CD4-positive, alpha-beta T cell treated with Interleukin-6 for 4 hours (primary cell): ENCODE measurements at regions not wholly inside any gene's neighbourhood (a gene's known extent, or its start where the extent isn't known, plus 50 kb on each side); places are given as distances from the start of the nearest gene placed in this dataset.
"Not testable (repeated sequence)": the region's sequence is repeated elsewhere in the genome, so short reads cannot be mapped to it uniquely, and the experiment has no call there.

ENCODE experiments used
- DNase-seq: peaks from one replicate; pipeline ENCODE4 v3.0.0-alpha.2; 2020; ENCODE audit warnings: mixed read lengths

DNA sequence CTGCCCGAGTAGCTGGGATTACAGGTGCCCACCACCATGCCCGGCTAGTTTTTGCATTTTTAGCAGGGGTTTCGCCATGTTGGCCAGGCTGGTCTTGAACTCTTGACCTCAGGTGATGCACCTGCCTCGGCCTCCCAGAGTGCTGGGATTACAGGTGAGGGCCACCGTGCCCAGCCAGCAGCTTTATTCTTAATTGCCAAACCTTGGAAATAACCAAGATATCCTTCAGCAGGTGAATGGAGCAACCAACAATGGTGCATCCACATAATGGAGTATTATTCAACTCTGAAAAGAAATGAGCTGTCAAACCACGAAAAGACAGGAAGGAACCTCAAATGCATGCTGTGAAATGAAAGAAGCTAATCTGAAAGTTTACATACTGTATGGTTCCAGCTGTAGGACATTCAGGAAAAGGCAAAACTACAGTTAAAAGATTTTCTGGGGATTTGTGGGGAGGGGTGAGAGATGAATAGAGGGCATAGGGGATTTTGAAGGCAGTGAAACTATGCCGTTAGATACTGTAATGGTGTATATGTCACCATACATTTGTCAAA, 118.8 kb upstream of the CCND2 start:
- DNase-seq = no peak

DNA sequence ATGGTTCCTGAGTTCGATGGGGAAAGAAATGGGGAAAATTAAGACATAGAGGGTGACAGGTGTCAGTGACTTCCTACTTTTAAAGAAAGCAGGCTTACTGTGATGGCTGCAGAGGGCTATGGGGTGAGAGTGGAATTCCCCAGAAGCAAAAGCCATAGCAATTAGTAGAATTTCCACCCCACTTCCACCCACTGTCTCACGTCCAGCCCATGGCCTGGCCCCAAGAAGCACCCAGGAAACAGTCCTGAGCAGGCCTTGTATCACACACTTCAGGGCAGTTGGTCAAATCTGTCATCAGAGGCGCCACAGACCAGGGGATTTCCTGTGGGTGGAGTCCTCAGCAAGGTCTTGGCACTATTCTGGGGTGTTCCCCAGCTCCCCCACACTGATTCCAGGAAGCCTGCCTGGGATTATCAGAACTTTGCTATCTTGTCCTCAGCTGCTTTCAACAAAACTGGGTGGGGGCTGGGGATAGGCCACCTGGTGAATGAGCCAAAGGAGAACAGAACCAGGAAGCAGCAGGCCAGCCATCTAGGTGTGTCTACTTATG, 120.1 kb upstream of the CCND2 start:
- DNase-seq = peak; percentile 19

DNA sequence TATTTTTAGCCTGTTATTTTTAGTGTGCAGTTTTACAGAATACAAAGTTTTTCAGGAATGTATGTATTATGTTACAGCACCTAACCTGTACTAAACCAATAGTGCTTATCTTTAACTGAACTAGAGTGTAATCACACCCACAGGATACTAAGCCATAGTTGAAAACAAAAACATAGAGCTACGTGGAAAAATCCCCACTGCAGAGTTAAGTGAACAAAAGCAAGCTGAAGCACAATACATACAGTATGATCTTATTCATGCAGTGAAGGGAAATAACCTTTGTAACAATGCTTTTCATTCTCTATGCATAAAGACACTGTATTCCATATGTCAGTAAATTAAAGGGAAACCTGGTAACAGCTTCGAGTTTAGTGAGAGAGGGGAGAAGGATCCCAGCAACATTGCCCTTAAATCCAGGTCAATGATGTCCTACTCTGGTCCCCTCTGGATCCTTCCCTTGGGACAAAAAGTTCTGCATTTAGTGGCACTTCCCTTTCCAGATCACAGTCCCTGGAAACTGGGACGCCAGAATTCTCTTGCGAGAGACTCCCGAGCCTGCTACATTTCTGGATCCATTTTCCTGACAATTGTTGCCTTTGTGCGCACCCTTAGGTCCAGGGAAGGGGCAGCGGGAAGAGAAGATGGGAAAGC, 121.3 kb upstream of the CCND2 start:
- DNase-seq = no peak

DNA sequence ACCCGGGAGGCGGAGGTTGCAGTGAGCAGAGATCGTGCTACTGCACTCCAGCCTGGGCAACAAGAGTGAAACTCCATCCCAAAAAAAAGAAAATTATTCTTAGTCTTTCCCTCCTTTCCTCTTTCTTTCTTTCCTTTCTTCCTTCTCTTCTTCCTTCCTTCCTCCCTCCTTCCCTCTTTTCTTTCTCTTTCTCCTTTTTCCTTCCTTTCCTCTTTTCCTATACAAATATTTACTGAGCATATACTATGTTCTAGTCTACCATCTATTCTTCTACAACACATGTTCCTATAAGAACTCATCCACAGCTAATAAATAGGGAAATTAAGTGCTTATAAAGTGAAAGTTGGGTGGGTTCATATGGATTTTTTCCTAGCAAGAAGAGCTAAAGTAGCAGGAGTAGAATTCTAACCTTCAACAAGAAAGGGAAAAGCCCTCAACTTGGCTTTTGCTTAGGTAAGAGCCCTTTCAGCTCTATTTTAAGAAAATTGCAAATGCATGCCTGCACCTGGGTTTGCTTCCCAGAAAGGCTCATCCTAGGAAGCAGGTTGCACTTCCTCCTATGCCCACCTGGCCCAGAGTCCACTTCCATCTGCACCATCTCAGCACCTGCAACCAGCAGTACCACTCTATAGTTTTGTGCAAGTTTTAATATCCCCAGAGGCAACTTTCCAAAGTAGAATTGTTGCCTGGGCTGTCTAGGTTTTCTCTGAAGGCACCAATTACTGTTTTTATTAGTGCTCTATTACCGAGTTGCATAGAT, 122.0 kb upstream of the CCND2 start:
- DNase-seq = no peak

DNA sequence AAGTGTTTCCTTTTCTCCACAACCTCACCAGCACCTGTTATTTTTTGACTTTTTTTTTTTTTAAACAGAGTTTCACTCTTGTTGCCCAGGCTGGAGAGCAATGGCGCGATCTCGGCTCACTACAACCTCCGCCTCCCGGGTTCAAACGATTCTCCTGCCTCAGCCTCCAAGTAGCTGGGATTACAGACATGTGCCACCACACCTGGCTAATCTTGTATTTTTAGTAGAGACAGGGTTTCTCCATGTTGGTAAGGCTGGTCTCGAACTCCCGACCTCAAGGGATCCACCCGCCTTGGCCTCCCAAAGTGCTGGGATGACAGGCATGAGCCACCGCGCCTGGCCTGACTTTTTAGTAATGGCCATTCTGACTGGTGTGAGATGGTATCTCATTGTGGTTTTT, 123.2 kb upstream of the CCND2 start:
- DNase-seq = not testable (repeated sequence)

DNA sequence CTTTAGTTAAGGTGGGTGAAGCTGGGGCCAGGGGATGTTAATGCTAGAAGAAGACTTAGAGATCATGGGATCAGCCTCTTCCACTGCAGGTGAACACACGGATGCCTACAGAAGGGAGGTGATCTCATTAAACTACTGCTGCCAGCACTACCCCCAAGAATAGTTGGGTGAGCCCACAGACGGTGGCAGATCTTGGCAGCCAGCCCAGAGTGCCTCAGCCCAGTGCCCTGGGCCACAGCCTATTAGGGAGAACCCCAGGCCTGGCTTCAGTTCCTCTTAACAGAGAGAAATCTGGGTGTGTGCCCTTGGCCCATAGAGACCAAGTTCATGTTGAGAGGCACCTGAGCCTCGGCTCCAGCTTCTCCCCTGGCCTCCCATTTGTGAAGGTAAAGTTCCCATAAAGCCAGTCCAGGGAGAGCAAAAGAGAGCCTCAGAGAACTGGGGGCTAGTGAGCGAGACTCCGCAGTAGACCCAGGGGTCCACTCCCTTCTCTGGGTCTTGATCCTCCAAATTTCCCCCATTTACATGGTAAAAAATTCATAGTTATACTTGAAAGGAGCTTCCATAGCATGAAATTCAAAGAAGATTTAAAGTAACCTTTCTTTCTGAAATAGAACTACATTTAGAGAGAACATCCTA, 125.0 kb upstream of the CCND2 start:
- DNase-seq = peak; percentile 64

DNA sequence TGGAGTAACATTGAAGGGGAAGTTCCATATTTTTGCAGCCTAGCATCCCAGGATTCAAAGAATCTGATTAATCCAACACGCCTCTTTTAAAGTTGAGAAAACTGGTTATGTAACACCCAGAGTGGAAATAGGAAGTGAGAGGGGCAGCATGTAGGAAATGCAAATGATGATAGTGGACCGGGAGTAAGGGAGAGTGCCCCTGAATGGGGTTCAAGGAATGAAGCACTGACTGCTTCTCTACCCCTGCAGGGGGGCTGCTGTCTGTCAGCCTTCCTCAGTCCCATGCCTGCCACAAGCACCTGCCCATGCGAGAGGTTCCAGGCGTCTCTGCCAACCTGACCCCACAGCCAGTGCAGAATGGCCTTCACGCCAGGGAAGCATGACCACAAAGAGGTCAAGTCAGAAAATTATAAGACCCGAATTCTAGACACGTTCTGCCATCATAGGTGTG, 126.5 kb upstream of the CCND2 start:
- DNase-seq = no peak

DNA sequence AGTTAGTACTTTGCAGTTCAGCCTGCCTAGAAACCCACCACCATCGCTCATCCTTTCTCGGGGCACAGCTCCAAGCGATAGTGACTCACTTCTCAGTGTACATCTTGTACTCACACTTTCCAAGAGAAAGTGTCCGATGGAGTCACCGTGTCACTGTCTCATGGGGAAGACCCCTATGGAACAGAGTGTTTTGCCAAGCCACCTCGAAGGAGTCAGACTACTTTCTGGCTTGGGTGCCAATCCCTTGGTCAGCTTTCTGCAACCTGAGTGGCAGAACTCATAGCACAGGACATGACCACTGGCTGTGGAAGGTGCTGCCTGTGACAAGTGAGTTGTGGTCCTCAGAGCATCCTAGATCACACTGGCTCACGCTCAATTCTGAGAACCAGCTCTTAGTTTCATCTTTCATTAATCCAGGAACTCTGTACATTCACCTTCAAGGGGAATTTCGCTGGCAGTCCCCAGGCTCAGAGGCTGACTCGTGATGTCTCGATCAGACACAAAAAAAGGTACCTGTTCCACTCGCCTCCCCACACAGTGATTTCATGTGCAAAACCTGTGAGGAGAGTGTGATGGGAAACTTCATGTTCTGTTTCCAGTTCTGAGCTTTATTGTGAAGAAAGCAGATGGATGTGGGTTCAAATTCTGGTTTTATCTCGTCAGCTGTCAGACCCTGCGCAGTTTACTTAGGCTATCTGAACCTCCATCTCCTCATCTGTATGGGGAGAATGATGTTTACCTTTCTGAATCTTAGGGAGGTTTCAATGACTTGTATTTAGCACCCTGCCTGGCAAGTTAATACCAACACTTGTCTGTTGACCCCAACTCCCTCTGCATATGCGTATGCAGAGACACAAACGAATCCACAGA, 127.3 kb upstream of the CCND2 start:
- no peak for DNase-seq

DNA sequence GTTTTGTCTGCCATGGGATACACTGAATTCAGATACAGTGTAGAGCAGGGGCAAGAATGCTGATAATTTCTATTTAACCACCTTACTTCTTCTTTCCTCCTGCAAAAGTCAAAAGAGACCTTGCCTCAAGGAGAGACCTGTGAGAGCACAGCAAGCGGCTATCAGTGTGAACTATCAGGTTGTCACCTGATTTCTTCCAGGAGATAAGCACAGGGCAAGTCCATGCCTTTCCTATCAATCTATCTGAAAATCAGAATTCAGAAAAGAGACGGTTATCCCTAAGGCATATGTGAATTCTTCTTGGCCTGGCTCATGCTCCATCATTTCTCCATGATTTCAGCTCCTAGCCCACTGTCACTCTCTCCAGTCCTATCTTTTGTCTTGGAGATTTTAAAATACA, 128.9 kb upstream of the CCND2 start:
- no peak for DNase-seq

DNA sequence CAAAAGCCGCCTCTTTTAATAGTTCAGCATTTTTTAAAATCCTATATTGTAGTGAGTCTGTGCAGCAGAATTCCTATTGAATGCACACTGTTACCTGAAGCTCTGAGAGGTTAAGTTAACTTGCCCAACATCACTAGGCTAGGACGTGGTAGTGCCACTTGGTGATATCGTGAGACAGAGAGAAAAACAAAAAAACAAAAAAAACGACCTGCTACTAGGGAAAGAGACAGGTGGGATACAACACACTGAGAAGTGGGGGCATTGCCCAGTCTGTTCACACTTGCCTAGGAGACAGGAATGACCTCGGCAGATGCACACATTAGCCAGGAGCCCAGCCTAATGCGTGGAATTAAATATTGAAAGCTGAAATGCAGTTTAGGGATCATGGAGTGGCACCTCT, 129.7 kb upstream of the CCND2 start:
- DNase-seq = peak; percentile 49

DNA sequence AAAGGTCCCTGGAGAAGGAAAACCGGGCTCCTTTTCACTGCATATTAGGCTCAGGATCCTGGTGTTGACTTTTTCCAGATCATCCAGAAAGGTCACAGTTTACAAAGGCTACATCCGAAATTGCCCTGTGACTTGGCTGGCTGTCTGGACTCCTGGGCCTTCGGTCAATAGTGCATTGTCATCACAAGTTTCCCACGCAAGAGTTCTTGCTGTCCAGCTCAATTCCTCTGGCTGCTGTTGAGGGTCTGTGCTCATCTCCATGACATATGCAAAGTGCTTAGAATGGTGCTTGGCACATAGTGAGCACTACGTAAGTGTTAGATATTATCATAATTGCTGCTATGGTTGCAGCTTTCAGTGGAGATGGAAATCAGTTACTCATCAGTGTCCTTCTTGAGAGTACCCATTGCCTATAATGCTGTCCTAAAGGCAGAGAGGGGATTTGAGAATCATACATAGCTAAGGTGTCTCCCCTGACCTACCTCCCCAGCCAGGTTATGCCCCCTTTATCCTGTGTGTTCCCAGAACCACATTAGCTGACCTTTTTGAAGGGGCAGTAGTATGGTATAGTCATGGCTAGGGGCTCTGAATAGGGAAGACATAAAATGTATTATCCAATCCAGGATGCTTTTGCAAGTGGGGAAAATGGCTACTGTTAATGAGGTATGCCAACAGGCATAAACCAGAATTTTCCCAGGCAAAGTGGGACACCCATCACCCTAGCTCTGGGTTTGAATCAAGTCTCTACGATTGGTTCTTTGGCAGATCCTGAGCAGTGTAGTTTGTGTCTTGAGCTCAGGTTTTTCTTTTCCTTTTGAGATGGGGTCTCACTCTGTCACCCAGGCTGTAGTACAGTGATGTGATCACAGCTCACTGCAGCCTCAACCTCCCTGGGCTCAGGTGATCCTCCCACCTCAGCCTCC, 132.0 kb upstream of the CCND2 start:
- DNase-seq = no peak

DNA sequence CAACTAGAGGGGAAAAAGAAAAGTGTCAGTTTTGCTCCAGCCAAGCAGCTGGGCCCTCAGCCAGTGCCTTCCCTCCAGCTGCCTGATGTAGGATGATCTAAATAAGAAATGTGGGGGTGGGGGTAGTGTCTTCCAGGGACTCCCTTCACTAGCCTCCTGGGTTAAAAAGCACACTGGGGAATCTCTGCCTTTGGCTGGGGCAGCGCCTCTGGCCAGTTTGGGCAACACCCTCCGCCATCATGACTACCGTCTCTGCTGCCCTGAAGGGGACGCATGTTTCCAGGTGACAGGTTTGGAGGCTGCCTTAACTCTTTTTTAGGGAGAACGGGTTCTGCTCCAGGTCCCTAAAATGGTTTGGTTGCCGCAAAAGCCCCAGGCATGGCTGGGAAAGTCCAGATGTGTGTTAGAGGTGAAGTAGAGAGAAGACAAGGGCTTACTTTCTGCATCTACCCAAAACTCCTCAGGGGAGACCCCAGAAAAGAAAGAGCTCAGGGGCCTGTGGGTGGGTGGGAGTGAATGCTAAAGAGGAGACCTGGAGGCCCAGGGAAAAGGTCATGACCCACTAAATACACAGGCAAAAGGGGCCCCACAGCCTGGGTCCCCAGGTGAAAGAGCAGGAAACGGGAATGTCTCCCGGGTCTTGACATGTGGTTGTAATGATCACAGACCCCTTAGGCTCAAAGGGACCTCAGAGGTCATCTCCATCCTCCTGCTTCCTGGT, 132.8 kb upstream of the CCND2 start:
- no peak for DNase-seq

DNA sequence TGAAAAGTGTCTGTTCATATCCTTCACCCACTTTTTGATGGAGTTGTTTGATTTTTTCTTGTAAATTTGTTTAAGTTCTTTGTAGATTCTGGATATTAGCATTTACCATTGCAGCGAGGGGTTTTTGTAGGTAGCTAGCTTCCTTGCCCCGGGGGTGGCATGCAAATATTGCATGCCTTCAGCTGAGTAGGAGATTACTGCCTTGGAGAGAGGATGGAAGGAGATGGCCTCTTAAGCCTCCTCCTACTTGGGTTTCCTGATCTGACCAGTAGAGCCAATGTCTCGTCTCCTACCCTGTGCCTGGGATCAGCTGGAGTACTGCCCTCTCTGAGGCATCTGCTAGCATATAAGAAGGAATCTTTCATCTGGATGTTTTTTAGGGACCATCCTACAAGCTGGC, 134.4 kb upstream of the CCND2 start:
- DNase-seq = no peak

DNA sequence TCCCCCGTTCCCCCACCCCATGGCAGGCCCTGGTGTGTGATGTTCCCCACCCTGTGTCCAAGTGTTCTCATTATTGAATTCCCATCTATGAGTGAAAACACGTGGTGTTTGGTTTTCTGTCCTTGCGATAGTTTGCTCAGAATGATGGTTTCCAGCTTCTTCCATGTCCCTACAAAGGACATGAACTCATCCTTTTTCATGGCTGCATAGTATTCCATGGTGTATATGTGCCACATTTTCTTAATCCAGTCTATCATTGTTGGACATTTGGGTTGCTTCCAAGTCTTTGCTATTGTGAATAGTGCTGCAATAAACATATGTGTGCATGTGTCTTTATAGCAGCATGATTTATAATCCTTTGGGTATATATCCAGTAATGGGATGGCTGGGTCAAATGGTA, 135.0 kb upstream of the CCND2 start:
- not testable (repeated sequence) for DNase-seq

DNA sequence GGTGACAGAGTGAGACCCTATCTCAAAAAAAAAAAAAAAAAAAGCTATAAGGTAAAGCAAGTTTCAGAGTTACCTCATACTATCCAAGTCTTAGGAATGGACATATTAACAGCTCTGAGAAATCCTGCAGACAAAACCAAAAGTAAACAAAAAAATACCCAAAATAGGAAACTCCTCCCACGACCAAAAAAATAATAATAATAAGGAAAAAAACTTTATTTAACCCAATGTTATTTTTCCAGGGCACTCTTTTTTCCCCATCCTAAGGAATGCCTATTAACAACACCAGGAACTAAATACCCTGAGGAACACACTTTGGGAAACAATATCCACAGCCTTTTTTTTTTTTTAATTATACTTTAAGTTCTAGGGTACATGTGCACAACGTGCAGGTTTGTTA, 135.5 kb upstream of the CCND2 start:
- DNase-seq = no peak

DNA sequence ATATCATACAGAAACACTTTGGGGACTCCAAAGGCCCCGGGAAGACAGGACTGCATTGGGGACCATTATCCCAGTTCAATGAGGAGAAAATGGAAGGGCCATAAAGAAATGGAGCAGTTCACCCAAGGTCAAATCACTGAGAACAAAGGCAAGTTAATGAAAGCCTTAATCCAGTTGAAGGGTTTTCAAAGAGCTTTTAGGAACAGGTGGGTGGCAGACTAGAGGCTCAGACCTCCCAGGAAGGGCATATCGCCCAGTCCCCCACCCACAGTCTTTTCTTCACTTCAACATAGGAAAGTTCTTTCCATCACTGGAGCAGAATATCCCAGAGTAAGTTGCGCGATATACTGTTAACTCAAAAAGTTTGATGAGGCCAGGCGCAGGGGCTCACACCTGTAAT, 136.1 kb upstream of the CCND2 start:
- no peak for DNase-seq

DNA sequence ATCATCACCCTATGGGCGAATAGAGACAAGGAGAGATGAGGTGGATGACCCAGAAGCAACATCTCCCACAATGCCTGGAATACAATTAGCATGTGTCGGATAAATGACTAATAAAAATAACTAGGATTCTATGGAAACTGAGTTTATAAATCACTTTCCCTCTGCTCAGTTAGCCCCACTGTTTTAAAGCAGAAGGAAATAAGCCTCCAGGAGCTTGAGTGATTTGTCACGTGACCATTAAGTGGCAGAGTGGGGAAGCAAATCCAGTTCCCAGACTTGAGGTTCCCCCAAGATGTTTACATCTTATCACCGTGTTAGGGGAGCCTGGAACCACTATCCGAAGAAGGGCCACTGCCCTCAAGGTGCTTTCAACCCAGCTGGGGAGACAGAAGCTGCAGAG, 136.5 kb upstream of the CCND2 start:
- no peak for DNase-seq

DNA sequence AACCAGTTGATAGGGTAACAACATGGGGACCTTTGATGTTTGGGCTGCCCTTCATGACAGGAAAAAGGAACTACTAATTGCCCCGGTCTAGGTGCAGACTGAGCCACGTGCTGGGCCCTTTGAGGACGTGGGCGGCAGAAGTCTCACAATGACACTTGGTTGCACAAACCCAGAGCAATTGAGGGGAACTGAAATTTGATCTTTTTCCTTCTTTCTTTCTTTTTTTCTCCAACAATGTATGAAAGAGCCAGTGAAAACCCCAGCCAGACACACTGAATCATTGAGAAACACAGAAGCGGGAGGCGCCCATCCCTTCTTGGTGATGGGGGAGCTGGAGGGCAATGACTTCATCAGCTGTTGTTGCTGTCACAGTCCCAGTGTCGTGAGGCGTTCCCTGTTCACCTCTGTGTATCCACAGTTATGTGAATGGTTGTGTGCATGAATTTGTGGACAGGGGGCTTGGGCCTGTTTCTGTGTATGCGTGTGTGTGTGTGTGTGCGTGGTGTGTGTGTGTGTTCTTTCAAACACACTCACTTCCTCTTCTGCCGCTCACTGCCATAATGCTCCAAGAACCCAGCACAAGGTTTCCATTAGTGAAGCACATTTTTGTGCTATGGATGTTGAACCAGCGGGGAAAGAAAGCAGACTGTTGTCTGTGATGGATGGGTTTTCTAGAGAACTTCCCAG, 137.5 kb upstream of the CCND2 start:
- DNase-seq = no peak

DNA sequence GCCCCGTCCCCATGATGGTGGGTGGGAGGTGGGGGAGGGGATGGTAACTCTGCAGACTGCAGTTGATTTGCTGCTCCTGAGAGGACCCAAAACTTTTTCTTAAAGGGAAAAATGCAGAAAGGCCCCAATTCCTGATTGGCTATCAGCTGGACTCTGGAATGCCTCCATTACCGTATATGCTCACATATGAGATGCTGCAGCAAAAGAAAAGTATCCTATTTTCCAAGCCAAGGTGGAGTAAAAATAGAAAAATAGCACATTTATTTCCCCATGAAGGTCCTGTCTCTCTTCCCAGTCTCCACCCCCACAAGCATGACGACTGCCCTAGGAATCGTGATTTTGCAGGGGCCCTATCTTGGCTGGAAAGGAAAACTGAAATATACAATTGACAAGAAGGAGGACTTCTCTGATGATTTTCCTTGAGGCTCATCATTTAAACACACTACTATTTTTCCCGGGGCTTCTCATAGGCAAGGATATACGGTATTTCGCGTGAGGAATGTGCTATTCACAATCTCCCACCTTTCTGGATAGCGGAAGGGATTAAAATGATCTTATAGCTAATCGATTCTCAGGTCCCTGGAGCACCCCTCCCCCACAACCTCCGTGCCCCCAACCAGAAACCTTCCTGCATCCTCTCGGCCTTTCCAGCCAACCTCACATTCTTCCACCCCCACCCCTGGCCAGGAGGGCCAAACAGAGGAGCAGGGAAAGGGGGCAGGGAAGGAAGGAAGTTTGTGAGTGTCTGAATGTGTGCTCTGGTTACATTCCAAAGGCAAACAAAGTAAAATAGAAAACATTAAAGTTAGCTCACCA, 138.9 kb upstream of the CCND2 start:
- no peak for DNase-seq
